Smooth muscle cell of the brain vasculature (primary cell): ENCODE measurements at regions not wholly inside any gene's neighbourhood (a gene's known extent, or its start where the extent isn't known, plus 50 kb on each side); places are given as distances from the start of the nearest gene placed in this dataset.

Experiments
- DNase-seq: peaks from one replicate; pipeline ENCODE4 v3.0.0-alpha.2; 2012; ENCODE audit warnings: low read depth, low spot score

GRCh38 chr7:46170792-46171191 lies 249.7 kb upstream of the IGFBP3 start:
- DNase-seq = no peak

GRCh38 chr7:46170021-46170420 lies 248.9 kb upstream of the IGFBP3 start:
- DNase-seq = no peak

GRCh38 chr7:46169384-46169755 lies 248.3 kb upstream of the IGFBP3 start:
- no peak for DNase-seq

- DNase-seq = no peak
Observed at GRCh38 chr7:46168671-46169383, 247.8 kb upstream of the IGFBP3 start.

GRCh38 chr7:46168231-46168630 lies 247.2 kb upstream of the IGFBP3 start:
- DNase-seq = no peak

DNA sequence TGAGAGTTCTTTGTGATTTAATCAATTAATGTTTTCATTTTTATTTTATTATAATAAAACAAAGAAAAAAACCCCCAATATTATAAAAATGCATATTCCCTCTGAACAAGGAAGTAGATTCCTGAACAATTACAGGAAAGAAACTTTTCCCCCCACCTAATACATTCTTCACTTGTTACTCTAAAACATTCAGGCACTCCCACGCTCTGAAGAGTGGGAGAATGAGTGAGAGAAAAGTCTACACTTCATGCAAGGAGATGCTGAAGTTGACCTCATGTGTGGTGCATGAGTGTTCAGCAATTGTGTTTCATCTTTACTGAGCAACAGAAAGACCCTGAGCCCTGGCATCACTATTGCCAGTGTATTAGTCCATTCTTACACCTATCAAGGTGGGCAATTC lies 244.2 kb upstream of the IGFBP3 start:
- no peak for DNase-seq

DNA sequence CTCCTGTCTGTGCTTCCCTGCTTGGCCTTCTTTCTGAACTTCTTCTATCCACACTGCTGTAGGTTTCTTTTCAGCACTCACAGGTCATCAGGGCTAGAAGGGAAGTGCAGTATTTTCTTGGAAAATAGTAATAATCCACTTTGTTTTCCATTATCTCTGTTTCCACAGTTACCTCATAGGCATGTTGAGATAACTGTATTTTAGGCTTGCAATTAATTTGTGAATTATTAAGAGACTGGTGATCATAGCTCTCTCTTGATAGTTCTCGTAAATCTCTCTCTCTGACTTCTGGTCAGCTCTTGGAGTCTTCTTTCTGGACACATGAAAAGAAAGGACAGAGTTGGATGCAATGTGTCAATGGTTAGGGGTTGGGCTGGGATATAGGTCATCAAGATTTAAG lies 243.6 kb upstream of the IGFBP3 start:
- DNase-seq = no peak

DNA sequence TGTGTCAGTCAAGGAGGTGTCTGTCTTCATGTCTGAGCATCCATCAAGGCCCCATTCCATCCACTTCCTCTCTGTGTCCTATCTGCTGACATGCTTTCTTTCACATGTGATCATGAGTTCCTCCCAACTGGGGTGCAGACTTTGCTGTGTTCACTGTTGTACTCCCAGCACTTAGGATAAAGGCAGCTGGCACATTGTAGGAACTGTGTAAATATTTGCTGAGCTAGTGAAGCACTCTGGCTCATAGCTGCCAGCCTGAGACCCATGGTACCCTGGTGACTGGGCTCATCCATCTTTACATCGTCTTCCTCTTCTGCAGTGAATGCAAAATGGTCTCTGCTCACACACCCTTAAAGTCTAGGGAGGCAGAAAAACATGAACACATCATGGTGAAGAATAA lies 242.2 kb upstream of the IGFBP3 start:
- DNase-seq = no peak

DNA sequence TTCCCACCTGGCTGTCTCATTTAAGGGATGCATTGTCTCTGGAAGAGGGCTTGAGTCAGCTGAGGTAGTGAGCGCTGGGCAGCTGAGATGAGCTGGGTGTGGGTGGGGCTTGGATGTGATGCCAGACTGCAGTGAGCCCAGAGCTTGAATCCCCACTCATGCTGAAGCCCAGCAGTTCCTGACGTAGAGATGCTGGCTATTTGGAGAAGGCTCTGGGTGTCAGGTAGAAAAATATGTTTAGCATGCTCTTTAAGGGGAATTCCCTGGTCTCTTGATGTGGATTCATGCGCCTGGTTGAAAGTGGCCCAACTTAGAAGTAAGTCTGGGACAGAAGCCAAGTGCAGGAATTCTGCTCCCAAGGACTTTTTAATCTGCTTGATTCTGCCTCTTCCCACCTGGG lies 241.5 kb upstream of the IGFBP3 start:
- DNase-seq = no peak

- no peak for DNase-seq
Observed at GRCh38 chr7:46160861-46161260, 239.8 kb upstream of the IGFBP3 start.

- DNase-seq = no peak
Observed at GRCh38 chr7:46157931-46158330, 236.9 kb upstream of the IGFBP3 start.

DNA sequence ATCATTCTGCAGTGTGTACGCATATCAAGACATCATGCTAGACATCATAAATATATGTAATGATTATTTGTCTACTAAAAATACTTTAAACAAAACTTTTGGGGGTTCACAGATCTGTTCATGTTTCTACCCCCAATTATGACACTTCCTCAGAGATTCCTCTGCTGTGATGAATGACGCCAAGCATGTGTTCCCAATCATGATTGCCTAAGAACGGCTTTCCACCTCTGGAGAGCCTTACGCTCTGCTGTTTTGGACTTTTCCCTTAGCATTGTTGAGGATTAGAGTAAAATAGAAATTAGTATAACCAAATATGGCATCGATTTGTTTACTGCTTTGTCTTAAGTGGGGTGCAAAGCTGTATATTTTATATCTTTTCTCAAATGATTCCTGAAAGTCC lies 236.3 kb upstream of the IGFBP3 start:
- DNase-seq = no peak

DNA sequence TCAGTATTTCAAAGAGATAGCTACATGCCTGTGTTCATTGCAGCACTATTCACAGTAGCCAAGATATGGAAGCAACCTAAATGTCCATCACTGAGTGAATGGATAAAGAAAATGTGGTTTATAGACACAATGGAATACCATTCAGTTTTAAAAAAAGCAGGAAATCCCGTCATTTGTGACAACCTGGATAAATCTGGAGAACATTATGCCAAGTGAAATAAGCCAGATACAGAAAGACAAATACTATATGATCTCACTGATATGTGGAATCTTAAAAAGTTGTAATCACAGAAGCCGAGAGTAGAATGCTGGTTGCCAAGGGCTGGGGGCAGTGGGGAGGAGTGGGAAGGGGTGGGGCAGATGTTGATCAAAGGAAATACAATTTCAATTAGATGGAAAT lies 235.8 kb upstream of the IGFBP3 start:
- no peak for DNase-seq

- no peak for DNase-seq
Observed at GRCh38 chr7:46156086-46156485, 235.0 kb upstream of the IGFBP3 start.

- DNase-seq = no peak
Observed at GRCh38 chr7:46155367-46155766, 234.3 kb upstream of the IGFBP3 start.

DNA sequence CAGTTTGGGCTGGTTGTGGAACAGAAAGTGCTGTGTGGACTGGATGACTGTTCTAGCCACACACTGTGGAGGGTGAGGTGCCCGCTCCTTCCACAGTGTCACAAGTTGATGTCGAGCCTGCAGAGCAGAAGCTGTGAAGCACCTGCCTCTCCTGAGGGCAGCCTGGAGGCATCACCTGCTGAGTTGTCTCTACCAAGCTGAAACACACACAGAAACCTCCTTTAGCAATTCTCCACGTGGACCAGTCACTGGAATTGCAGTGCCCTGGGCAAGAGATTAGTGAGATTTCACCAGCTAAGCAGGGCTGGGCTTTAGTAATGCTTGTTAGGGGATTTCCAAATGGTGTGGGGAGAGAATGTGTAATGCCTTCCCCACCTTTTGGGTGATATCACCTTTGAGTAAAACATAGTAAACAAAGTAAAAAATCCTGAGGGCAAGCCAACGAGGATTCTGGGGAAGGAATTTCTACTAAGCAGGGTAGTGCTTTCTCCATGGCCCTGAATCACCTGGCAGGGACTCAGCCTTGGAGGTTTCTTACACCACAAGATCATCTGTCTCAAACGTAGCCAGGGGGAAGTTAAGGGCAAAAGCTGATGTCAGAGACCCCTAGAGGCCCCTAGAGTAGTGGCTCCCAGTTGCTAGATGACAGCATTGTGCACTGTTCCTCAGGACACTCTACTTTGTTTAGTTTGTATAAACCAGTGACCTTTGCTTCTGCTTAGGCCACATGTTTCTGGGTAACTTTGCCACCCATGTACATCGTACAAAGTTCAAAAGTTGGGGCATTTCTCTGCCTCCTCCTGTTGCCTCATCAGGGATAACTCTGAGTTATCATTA lies 233.1 kb upstream of the IGFBP3 start:
- no peak for DNase-seq

DNA sequence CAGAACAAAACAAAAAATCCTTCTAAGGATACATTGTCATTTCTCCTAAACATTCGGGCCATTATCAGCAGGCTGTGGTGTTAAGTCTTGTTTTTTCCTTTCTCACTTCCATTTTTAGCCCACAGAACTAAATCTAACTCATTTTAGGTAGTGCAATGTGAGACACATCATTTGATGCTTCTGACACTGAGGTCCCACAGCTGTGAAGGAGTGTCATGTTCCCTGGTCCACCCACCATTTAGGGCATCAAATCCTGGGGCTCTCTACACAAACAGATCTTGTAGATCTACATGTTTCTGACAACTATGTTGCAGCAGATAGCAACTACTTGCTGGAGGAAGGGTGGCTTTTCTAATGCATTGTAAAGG lies 232.5 kb upstream of the IGFBP3 start:
- DNase-seq = no peak

- no peak for DNase-seq
Observed at GRCh38 chr7:46152696-46153095, 231.6 kb upstream of the IGFBP3 start.

DNA sequence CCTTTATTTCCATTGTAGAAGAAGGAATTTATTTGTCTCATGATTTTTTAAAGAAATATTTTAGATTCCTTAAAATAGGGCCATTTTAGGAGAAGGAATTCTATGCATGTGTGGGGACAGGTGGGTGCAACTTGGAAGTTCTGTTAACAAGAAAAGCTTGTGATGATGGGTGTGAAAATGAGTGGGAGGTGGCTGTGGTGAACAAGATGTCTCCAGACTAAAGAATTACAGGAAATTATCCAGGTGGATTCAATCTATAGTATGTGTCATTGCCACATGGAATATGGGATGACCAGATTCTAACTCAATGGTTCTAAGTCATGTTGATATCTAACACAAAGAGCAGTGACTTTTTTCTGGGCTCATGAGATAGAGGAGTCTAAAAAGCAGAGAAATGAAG lies 229.6 kb upstream of the IGFBP3 start:
- no peak for DNase-seq

DNA sequence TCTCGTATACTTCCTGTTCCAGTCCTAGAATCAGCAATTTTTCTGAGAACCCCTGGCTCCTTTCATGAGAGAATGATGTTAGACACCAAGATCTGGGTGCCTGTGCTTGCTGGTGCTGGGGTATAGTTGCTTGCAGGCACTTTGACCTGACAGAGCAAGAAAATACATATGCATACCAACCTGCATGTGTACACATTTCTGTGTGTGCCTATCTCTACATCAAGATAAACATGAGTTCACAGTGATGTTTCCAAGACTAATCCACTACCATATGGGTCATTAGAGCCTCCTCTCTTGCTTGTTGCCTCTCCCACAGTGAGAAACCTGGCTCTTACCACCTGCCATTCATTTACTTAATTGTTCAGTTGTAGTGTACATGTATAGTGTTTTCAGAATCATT lies 229.1 kb upstream of the IGFBP3 start:
- no peak for DNase-seq

GRCh38 chr7:46147871-46148270 lies 226.8 kb upstream of the IGFBP3 start:
- DNase-seq = no peak

- no peak for DNase-seq
Observed at GRCh38 chr7:46146454-46147255, 225.6 kb upstream of the IGFBP3 start.

DNA sequence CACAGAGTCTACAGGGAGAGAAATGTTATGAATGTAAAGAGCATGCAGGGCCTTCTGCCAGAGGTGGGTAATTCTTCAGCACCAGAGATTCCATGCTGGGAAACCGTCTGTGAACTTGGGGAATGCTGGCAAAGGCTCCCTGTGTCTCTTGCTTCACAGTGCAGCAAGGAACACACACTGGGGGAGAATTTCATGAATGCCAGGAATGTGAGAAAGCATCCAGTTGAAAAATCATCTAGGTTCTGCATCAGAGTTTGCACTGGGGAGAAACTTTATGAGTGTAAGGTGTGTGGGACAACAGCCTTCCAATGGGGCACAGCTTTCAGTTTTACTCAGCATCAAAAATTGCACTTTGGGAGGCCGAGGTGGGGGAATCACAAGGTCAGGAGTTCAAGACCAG lies 224.3 kb upstream of the IGFBP3 start:
- peak; percentile 69 for DNase-seq
